ENCODE measurements at regions not wholly inside any gene's neighbourhood (a gene's known extent, or its start where the extent isn't known, plus 50 kb on each side); places are given as distances from the start of the nearest gene placed in this dataset.
A peak's percentile ranks its signal among the peaks of the same experiment; 100 is the strongest.
"Not testable (repeated sequence)": the region's sequence is repeated elsewhere in the genome, so short reads cannot be mapped to it uniquely, and the experiment has no call there.

DNA sequence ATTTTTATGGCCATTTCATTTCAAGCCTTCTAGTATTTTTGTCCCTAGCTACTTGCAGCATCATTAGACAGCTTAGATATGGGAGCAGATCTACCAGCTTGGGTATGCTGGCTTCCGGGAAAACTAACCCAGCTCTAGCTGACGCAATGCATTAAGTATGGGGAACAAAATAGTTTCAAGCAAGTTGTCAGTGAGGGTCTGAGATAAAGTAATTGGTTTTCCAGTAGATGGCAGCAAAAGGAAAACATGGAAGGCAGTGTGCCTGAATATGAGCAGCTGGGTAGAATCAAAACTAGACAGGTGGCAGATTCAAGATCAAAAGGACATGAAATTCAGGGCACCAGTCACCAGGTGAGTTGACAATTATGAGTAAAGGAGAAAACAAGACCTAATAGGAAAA lies 340.9 kb upstream of the CTSO start:
- no peaks in the 10 kb centered on the region for H3K27me3 ChIP-seq (ENCODE audit: control insufficient read depth, insufficient read depth, low read length)

DNA sequence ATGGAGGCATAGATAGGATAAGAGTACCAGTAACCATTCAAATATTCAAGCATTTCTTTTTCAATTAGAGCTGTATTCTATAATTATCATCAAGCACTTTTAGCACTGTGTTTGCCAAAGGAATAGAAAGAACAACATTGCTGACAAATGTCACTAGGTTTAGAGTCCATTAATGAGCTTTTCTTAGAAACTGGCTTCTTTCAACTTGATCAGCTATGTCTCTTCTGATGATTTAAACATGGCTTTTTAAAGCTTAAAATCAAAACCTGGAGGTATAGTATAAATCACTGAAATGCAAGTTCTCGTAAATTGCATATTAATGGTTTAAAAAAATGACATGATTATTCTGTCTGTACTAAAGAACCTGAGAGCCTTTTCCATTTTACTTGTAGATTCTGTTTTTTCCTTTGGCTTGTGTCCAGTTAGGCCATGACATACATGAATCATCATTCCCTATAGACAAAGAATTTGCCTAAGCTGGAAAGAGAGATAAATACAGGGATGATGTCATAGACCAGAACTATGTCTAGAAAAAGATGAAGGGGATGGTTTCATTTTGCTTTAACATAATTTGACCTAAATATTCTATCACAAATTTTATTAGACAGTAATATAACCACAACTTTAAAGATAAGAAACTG lies 340.1 kb upstream of the CTSO start:
- Histone ChIP-seq H3K27ac (ENCODE audit: low read depth, low read length) (no peak overlapping the region), H3K4me1 (ENCODE audit: control insufficient read depth, insufficient read depth, low read length) (peaks cover 5% of the 10 kb centered on the region), H3K27me3 (ENCODE audit: control insufficient read depth, insufficient read depth, low read length) (no peaks in the 10 kb centered on the region), H3K36me3 (ENCODE audit: control insufficient read depth, insufficient read depth, low read length) (no peaks in the 10 kb centered on the region), H3K9ac (ENCODE audit: low read depth, low read length) (no peak overlapping the region), H3K9me3 (ENCODE audit: control insufficient read depth, insufficient read depth, low read length) (no peaks in the 10 kb centered on the region), H3K4me3 (ENCODE audit: low read depth, low read length) (no peak overlapping the region)

More for the DNA sequence above, 340.9 kb upstream of the CTSO start:
- Histone ChIP-seq H3K4me1 (ENCODE audit: control insufficient read depth, insufficient read depth, low read length) (peaks cover 8% of the 10 kb centered on the region), H3K9ac (ENCODE audit: low read depth, low read length) (no peak overlapping the region), H3K4me3 (ENCODE audit: low read depth, low read length) (no peak overlapping the region), H3K27ac (ENCODE audit: low read depth, low read length) (no peak overlapping the region), H3K9me3 (ENCODE audit: control insufficient read depth, insufficient read depth, low read length) (no peaks in the 10 kb centered on the region), H3K36me3 (ENCODE audit: control insufficient read depth, insufficient read depth, low read length) (no peaks in the 10 kb centered on the region)

DNA sequence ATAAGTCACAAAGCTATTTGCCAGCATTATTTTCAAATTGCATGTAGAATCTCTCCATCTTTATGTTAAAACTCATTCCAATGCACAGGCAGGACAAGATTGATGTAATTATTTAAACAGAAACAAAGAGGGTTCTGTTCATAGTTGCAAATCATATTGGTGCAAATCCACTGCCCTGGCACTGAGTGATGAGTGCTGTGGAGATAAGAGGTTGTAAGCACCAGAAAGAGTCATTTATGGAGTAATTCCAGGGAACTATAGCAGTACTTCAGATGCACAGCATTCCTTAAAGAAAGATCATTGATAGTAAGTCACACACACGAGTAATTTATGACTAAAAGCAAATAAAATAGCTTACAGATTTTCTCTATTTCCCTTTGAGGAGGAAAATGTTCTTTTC lies 337.7 kb upstream of the CTSO start:
- Histone ChIP-seq H3K9ac (ENCODE audit: low read depth, low read length) (no peak overlapping the region), H3K4me1 (ENCODE audit: control insufficient read depth, insufficient read depth, low read length) (peaks cover 5% of the 10 kb centered on the region), H3K36me3 (ENCODE audit: control insufficient read depth, insufficient read depth, low read length) (no peaks in the 10 kb centered on the region), H3K4me3 (ENCODE audit: low read depth, low read length) (no peak overlapping the region), H3K27me3 (ENCODE audit: control insufficient read depth, insufficient read depth, low read length) (no peaks in the 10 kb centered on the region), H3K9me3 (ENCODE audit: control insufficient read depth, insufficient read depth, low read length) (no peaks in the 10 kb centered on the region), H3K27ac (ENCODE audit: low read depth, low read length) (no peak overlapping the region)

DNA sequence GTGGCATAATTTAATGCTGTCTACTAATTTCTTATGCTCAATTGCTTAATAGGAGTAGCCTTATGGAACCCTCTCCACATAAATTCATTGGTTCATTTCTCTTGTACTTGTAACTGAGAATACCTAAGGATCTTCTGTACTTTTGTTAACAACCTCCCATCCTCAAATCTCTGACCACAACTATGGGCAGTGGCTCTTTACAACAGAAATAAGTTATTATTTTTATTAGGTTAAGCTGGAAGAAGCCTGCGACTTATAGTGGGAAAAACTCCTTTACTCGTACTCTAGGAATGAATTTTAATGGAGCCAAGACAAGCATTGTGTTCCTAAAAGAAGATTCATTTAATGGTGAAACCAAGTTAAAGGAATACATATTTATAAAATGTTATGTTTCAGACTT lies 337.1 kb upstream of the CTSO start:
- no peak overlapping the region for H3K9ac ChIP-seq (ENCODE audit: low read depth, low read length)

DNA sequence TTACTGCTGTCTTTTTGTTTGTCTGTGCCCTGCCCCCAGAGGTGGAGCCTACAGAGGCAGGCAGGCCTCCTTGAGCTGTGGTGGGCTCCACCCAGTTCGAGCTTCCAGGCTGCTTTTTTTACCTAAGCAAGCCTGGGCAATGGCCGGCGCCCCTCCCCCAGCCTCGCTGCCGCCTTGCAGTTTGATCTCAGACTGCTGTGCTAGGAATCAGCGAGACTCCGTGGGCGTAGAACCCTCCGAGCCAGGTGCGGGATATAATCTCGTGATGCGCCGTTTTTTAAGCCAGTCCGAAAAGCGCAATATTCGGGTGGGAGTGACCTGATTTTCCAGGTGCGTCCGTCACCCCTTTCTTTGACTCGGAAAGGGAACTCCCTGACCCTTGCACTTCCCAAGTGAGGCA lies 336.4 kb upstream of the CTSO start:
- H3K9ac ChIP-seq (ENCODE audit: low read depth, low read length); H3K36me3 ChIP-seq (ENCODE audit: control insufficient read depth, insufficient read depth, low read length); H3K9me3 ChIP-seq (ENCODE audit: control insufficient read depth, insufficient read depth, low read length); H3K27ac ChIP-seq (ENCODE audit: low read depth, low read length); H3K4me1 ChIP-seq (ENCODE audit: control insufficient read depth, insufficient read depth, low read length); H3K27me3 ChIP-seq (ENCODE audit: control insufficient read depth, insufficient read depth, low read length): not testable (repeated sequence)
- H3K4me3 ChIP-seq (ENCODE audit: low read depth, low read length) = peak overlapping the region; percentile 17; the same call in 1 of the 2 replicates

More for the DNA sequence above, 337.1 kb upstream of the CTSO start:
- H3K4me3 ChIP-seq (ENCODE audit: low read depth, low read length) = no peak overlapping the region
- H3K4me1 ChIP-seq (ENCODE audit: control insufficient read depth, insufficient read depth, low read length) = peaks cover 5% of the 10 kb centered on the region
- no peaks in the 10 kb centered on the region for H3K27me3 ChIP-seq (ENCODE audit: control insufficient read depth, insufficient read depth, low read length)
- no peaks in the 10 kb centered on the region for H3K9me3 ChIP-seq (ENCODE audit: control insufficient read depth, insufficient read depth, low read length)
- H3K27ac ChIP-seq (ENCODE audit: low read depth, low read length) = no peak overlapping the region
- no peaks in the 10 kb centered on the region for H3K36me3 ChIP-seq (ENCODE audit: control insufficient read depth, insufficient read depth, low read length)

DNA sequence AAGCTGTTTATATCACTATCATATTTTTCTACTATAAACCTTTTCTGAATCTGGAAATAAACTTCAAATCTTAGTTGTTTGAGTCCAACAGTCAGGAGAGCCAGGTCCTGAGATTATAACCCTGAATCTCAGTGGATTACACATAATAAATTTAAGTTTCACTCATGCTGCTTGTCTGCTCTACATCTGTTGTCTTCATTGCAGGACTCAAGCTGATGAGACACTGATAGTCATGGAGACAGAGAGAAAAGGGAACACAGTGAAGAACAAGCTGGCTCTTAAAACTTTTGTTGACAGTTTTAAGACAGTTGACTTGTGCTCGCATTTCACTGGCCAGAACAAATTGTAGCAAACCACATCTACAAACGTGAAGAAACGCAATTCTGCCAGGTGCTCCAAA lies 327.0 kb upstream of the CTSO start:
- no peaks in the 10 kb centered on the region for H3K27me3 ChIP-seq (ENCODE audit: control insufficient read depth, insufficient read depth, low read length)
- no peak overlapping the region for H3K9ac ChIP-seq (ENCODE audit: low read depth, low read length)
- H3K36me3 ChIP-seq (ENCODE audit: control insufficient read depth, insufficient read depth, low read length) = no peaks in the 10 kb centered on the region
- H3K4me3 ChIP-seq (ENCODE audit: low read depth, low read length) = no peak overlapping the region
- H3K9me3 ChIP-seq (ENCODE audit: control insufficient read depth, insufficient read depth, low read length) = peaks cover 2% of the 10 kb centered on the region; the same call in 1 of the 2 replicates
- H3K4me1 ChIP-seq (ENCODE audit: control insufficient read depth, insufficient read depth, low read length) = no peaks in the 10 kb centered on the region
- H3K27ac ChIP-seq (ENCODE audit: low read depth, low read length) = no peak overlapping the region

DNA sequence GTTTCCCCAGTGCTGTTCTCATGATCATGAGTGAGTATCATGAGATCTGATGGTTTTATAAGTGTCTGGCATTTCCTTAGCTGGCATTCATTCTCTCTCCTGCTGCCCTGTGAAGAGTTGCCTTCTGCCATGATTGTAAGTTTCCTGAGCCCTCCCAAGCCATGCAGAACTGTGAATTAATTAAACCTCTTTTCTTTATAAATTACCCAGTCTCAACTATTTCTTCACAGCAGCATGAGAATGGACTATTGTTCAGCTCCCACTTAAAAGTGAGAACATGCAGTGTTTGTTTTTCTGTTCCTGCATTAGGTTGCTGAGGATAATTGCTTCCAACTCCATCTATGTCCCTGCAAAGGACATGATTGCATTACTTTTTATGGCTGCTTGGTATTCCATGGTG lies 311.7 kb upstream of the CTSO start:
- Histone ChIP-seq H3K9me3 (ENCODE audit: control insufficient read depth, insufficient read depth, low read length) (no peaks in the 10 kb centered on the region), H3K36me3 (ENCODE audit: control insufficient read depth, insufficient read depth, low read length) (no peaks in the 10 kb centered on the region), H3K27me3 (ENCODE audit: control insufficient read depth, insufficient read depth, low read length) (no peaks in the 10 kb centered on the region), H3K4me1 (ENCODE audit: control insufficient read depth, insufficient read depth, low read length) (no peaks in the 10 kb centered on the region), H3K4me3 (ENCODE audit: low read depth, low read length) (no peak overlapping the region), H3K27ac (ENCODE audit: low read depth, low read length) (no peak overlapping the region), H3K9ac (ENCODE audit: low read depth, low read length) (no peak overlapping the region)

DNA sequence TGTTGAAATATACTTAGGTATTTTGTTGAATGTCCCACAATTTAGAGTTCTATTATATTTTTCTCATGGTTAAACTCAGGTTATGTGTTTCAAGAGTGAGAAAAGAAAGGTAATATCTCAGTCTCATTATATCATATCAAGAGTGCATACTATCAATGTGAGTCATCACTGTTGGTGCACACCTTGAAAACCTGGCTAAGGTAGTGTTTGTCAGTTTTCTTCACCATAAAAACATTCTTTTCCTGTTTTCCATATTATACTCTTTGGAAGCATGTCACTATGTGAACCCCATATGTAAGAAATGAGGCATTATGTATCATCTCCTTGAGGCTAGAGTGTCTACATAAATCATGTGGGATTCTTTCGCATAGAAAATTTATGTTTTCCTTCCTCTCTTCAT lies 307.6 kb upstream of the CTSO start:
- no peaks in the 10 kb centered on the region for H3K27me3 ChIP-seq (ENCODE audit: control insufficient read depth, insufficient read depth, low read length)
- H3K36me3 ChIP-seq (ENCODE audit: control insufficient read depth, insufficient read depth, low read length) = no peaks in the 10 kb centered on the region
- no peaks in the 10 kb centered on the region for H3K9me3 ChIP-seq (ENCODE audit: control insufficient read depth, insufficient read depth, low read length)
- H3K4me1 ChIP-seq (ENCODE audit: control insufficient read depth, insufficient read depth, low read length) = 0 out of 2 replicates have a peak, but pooled peaks cover 5% of the 10 kb centered on the region
- no peak overlapping the region for H3K27ac ChIP-seq (ENCODE audit: low read depth, low read length)
- no peak overlapping the region for H3K9ac ChIP-seq (ENCODE audit: low read depth, low read length)
- no peak overlapping the region for H3K4me3 ChIP-seq (ENCODE audit: low read depth, low read length)

DNA sequence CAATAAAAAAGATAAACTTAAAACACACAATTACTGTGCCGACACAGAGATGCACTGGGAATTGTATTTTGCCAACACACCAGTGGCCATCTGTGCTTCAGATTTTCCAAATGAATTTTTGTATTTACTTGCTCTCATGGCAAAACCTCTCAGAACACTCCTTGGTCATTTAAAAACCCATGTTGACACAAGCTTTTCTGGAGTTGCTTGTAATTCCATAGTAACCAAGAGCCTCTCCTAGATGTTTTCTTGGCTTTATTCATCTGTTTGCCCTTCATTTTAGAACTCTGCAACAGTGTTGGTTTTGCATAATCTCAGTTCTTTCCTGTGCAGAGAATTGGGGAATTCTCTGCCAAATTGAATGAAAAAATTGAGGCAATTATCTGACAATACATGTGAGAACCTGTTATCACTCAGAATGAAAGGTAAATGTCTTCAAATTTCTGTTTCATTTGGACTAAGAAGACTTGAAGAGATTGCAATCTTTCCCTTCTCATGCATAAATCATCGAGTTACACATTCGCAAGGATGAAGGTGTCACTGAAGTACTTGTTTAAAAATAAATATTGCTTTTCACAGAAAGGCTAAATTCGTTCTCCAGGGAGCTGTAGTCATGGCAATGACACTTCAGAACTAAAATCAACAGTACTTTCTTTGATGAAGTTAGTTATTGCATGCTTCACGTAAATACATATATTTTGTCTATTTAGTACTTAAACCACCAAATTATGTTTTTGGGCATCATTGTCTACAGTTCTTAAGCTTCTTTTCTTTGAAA lies 301.8 kb upstream of the CTSO start:
- H3K27me3 ChIP-seq (ENCODE audit: control insufficient read depth, insufficient read depth, low read length) = no peaks in the 10 kb centered on the region
- H3K27ac ChIP-seq (ENCODE audit: low read depth, low read length) = no peak overlapping the region
- H3K36me3 ChIP-seq (ENCODE audit: control insufficient read depth, insufficient read depth, low read length) = no peaks in the 10 kb centered on the region
- no peak overlapping the region for H3K9ac ChIP-seq (ENCODE audit: low read depth, low read length)
- no peaks in the 10 kb centered on the region for H3K9me3 ChIP-seq (ENCODE audit: control insufficient read depth, insufficient read depth, low read length)
- H3K4me3 ChIP-seq (ENCODE audit: low read depth, low read length) = no peak overlapping the region
- 0 out of 2 replicates have a peak, but pooled peaks cover 5% of the 10 kb centered on the region for H3K4me1 ChIP-seq (ENCODE audit: control insufficient read depth, insufficient read depth, low read length)

DNA sequence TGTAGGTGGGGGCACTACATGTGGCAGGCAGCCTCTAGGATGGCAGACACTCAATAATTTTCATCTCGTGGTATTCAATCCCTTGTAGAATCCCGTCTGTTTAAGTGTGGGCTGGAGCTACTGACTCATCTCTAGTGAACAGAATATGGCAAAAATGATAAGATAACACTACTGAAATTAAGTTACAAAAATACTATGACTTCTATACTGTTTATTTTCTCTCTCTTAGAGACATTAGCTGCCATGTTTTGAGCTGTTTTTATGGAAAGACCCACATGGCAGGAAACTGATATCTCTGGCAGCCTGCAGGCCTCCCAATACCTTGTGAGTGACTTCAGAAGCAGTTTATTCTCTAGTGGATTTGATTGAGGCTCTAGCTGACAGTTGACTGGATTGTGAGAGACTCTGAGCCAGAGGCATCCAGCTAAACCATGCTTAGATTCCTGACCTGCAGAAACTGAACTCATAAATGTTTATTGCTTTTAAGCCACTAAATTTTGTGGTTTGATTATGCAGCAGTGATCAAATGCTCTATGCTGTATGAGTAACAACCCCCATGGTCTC lies 298.8 kb upstream of the CTSO start:
- no peaks in the 10 kb centered on the region for H3K4me1 ChIP-seq (ENCODE audit: control insufficient read depth, insufficient read depth, low read length)
- no peak overlapping the region for H3K27ac ChIP-seq (ENCODE audit: low read depth, low read length)
- no peak overlapping the region for H3K9ac ChIP-seq (ENCODE audit: low read depth, low read length)
- no peaks in the 10 kb centered on the region for H3K9me3 ChIP-seq (ENCODE audit: control insufficient read depth, insufficient read depth, low read length)
- H3K4me3 ChIP-seq (ENCODE audit: low read depth, low read length) = no peak overlapping the region
- H3K27me3 ChIP-seq (ENCODE audit: control insufficient read depth, insufficient read depth, low read length) = no peaks in the 10 kb centered on the region
- H3K36me3 ChIP-seq (ENCODE audit: control insufficient read depth, insufficient read depth, low read length) = no peaks in the 10 kb centered on the region

DNA sequence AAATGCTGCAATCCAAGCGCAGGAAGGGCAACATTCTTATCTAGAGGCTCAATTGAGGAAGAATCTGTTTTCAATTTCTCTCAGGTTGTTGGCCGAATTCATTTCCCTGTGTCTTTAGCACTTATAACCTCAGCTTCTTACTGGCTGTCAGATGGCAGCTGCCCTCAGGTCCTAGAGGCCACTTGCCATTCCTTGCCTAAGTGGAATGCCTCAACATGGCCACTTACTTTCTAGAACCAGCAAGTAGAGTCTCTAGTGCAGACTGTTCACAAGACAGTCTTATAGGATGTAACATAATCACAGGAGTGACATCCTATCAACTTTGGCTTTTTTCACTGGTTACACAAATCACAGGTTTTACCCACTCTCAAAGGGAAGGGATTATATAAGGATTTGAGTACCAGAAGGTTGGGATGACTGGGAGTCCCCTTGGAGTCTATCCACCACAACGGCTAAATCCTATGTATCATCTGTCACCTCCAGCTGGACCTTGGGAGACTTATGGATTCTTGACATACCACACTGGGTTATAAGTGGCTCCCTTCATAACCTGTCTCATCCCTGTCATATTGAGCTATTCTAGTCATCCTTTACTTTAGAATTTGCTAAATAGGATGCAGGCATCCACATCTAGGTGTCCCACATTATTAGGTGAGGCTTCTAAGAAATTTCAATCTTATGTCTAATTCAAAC lies 297.9 kb upstream of the CTSO start:
- no peaks in the 10 kb centered on the region for H3K4me1 ChIP-seq (ENCODE audit: control insufficient read depth, insufficient read depth, low read length)
- no peak overlapping the region for H3K4me3 ChIP-seq (ENCODE audit: low read depth, low read length)
- H3K27ac ChIP-seq (ENCODE audit: low read depth, low read length) = no peak overlapping the region
- H3K9ac ChIP-seq (ENCODE audit: low read depth, low read length) = no peak overlapping the region
- no peaks in the 10 kb centered on the region for H3K27me3 ChIP-seq (ENCODE audit: control insufficient read depth, insufficient read depth, low read length)
- no peaks in the 10 kb centered on the region for H3K36me3 ChIP-seq (ENCODE audit: control insufficient read depth, insufficient read depth, low read length)
- H3K9me3 ChIP-seq (ENCODE audit: control insufficient read depth, insufficient read depth, low read length) = no peaks in the 10 kb centered on the region
